ENCODE measurements at regions not wholly inside any gene's neighbourhood (a gene's known extent, or its start where the extent isn't known, plus 50 kb on each side); places are given as distances from the start of the nearest gene placed in this dataset.

DNA sequence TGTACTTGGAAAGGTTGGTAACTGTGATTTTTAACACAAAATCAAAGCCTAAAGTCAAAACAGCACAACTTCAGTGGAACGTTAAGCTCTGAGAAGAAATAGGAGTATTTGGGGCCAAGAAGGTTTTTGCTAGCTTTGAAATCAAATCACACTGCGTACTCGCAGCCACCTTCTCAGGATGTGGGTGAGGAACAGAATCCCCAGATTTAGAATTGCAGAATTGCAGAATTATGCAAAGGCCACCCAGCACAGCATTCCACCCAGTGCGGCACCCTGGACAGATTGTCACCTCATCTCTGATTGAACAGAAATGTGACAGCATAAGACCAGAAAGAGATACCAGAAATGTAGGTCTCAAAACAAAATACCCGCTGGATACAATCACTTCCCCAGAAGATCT lies 181.1 kb downstream of the DHX15 start:
- TF ChIP-seq, protein P1, sequence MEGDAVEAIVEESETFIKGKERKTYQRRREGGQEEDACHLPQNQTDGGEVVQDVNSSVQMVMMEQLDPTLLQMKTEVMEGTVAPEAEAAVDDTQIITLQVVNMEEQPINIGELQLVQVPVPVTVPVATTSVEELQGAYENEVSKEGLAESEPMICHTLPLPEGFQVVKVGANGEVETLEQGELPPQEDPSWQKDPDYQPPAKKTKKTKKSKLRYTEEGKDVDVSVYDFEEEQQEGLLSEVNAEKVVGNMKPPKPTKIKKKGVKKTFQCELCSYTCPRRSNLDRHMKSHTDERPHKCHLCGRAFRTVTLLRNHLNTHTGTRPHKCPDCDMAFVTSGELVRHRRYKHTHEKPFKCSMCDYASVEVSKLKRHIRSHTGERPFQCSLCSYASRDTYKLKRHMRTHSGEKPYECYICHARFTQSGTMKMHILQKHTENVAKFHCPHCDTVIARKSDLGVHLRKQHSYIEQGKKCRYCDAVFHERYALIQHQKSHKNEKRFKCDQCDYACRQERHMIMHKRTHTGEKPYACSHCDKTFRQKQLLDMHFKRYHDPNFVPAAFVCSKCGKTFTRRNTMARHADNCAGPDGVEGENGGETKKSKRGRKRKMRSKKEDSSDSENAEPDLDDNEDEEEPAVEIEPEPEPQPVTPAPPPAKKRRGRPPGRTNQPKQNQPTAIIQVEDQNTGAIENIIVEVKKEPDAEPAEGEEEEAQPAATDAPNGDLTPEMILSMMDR (IDR thresholded peaks at IDR 0.05) = no peak
- no peak for TF ChIP-seq POLR2A (IDR thresholded peaks at IDR 0.05)
- no peak for TF ChIP-seq EP300 (IDR thresholded peaks at IDR 0.05)

Data from suprapubic skin (tissue), 3 donors.